GM21515 (cell line): ENCODE measurements at regions not wholly inside any gene's neighbourhood (a gene's known extent, or its start where the extent isn't known, plus 50 kb on each side); places are given as distances from the start of the nearest gene placed in this dataset.
"Not testable (repeated sequence)": the region's sequence is repeated elsewhere in the genome, so short reads cannot be mapped to it uniquely, and the experiment has no call there.

Experiments
- ATAC-seq: cut with Tn5 transposase; IDR thresholded peaks from one replicate; pipeline ENCODE4 v1.9.1; 2021; ENCODE audit not compliant: unreplicated experiment

- no peak for ATAC-seq
Observed at GRCh38 chr6:81977486-81977885, 225.0 kb upstream of the TENT5A start.

- ATAC-seq: no peak
Observed at GRCh38 chr6:81969814-81970213, 217.3 kb upstream of the TENT5A start.

GRCh38 chr6:81969011-81969410, 216.5 kb upstream of the TENT5A start:
- ATAC-seq: no peak

- no peak for ATAC-seq
Observed at GRCh38 chr6:81966968-81967367, 214.5 kb upstream of the TENT5A start.

- no peak for ATAC-seq
Observed at GRCh38 chr6:81962198-81962597, 209.7 kb upstream of the TENT5A start.

- ATAC-seq: no peak
Observed at GRCh38 chr6:81950877-81951276, 198.4 kb upstream of the TENT5A start.

- no peak for ATAC-seq
Observed at GRCh38 chr6:81948861-81949260, 196.4 kb upstream of the TENT5A start.

GRCh38 chr6:81948196-81948595, 195.7 kb upstream of the TENT5A start:
- ATAC-seq: not testable (repeated sequence)

GRCh38 chr6:81944661-81945060, 192.2 kb upstream of the TENT5A start:
- ATAC-seq: no peak

GRCh38 chr6:81942842-81943241, 190.4 kb upstream of the TENT5A start:
- not testable (repeated sequence) for ATAC-seq

GRCh38 chr6:81942067-81942370, 189.5 kb upstream of the TENT5A start:
- no peak for ATAC-seq

- ATAC-seq: no peak
Observed at GRCh38 chr6:81940451-81940985, 188.0 kb upstream of the TENT5A start.

GRCh38 chr6:81939766-81940165, 187.3 kb upstream of the TENT5A start:
- ATAC-seq: no peak

- no peak for ATAC-seq
Observed at GRCh38 chr6:81938991-81939732, 186.7 kb upstream of the TENT5A start.

- ATAC-seq: no peak
Observed at GRCh38 chr6:81938014-81938856, 185.8 kb upstream of the TENT5A start.

- no peak for ATAC-seq
Observed at GRCh38 chr6:81937296-81937937, 184.9 kb upstream of the TENT5A start.

- ATAC-seq: no peak
Observed at GRCh38 chr6:81934936-81935335, 182.5 kb upstream of the TENT5A start.

- ATAC-seq: no peak
Observed at GRCh38 chr6:81933608-81934051, 181.1 kb upstream of the TENT5A start.

GRCh38 chr6:81933089-81933488, 180.6 kb upstream of the TENT5A start:
- ATAC-seq: no peak

- not testable (repeated sequence) for ATAC-seq
Observed at GRCh38 chr6:81932448-81932847, 180.0 kb upstream of the TENT5A start.

GRCh38 chr6:81929828-81930227, 177.3 kb upstream of the TENT5A start:
- no peak for ATAC-seq

- no peak for ATAC-seq
Observed at GRCh38 chr6:81925201-81925600, 172.7 kb upstream of the TENT5A start.
